Psoas muscle (tissue), 7 donors: ENCODE measurements at regions not wholly inside any gene's neighbourhood (a gene's known extent, or its start where the extent isn't known, plus 50 kb on each side); places are given as distances from the start of the nearest gene placed in this dataset.

Experiments used
- ATAC-seq, 4 donors: fragments of 200-7000 bp; cut with Tn5 transposase; one replicate each; pipeline ENCODE4 v1.9.1; 2020; ENCODE audit warnings: moderate library complexity in 3 of 4, mild to moderate bottlenecking in 2 of 4
- DNase-seq, 2 donors: peaks; one replicate each; pipeline ENCODE4 v3.0.0-alpha.2; 2020
- H3K27ac ChIP-seq: fragments of 200-600 bp; one replicate; pipeline ENCODE4 v1.8.0; 2022
- H3K27me3 ChIP-seq, 3 donors: fragments of 200-600 bp in 1 of 3; one replicate each; pipeline versions ENCODE4 v1.6.1 to v1.8.0; 2013 to 2022; ENCODE audit warnings: low read length in 2 of 3, mild to moderate bottlenecking in 2 of 3, moderate library complexity in 1 of 3; ENCODE audit not compliant: insufficient read depth in 3 of 3
- H3K36me3 ChIP-seq, 2 donors: fragments of 200-600 bp in 1 of 2; one replicate each; pipeline versions ENCODE4 v1.6.1 to v1.8.0; 2013 to 2022; ENCODE audit warnings: low read depth in 1 of 2, mild to moderate bottlenecking in 1 of 2, moderate library complexity in 1 of 2; ENCODE audit not compliant: insufficient read depth in 1 of 2
- H3K4me1 ChIP-seq: fragments of 200-600 bp; one replicate; pipeline ENCODE4 v1.8.0; 2022
- H3K4me3 ChIP-seq: fragments of 200-600 bp; one replicate; pipeline ENCODE4 v1.8.0; 2022; ENCODE audit warnings: mild to moderate bottlenecking
- H3K9me3 ChIP-seq: fragments of 200-600 bp; one replicate; pipeline ENCODE4 v1.8.0; 2022
- CTCF ChIP-seq: fragments of 200-600 bp; IDR thresholded peaks from one replicate; pipeline ENCODE4 v1.8.0; 2022; ENCODE audit warnings: antibody characterized with exemption
- WGBS, 3 donors: extraction: QIAGEN DNeasy Blood & Tissue Kit; methylation state at CpG; one replicate each; pipeline versions ENCODE4 v1.1.6 to v1.1.7; 2013; 5-methylcytosine and 5-hydroxymethylcytosine counted together
- intact Hi-C, 2 donors: fragments of 100-400 bp; cut with DNase I; formaldehyde crosslinking; loops; one replicate each; pipeline versions ENCODE4 v1.11.0 to v1.14.2; 2022
- donor health status: healthy with polysubstance abuse.
- donor health status: DM: no; HTN: no; CAD: no; lungs with moderate emphysema.
- donor health status: Bipolar disorder and iron deficiency.
- donor health status: healthy.
- donor health status: DM: yes; HTN: yes; CAD: no.
- donor health status: DM: no; HTN: no; CAD: no.
- donor health status: DM: yes; HTN: yes; CAD: no.

- Histone ChIP-seq H3K27ac (no peak overlapping the region), H3K4me3 (no peak overlapping the region), H3K36me3 (no peaks in the 10 kb centered on the region), H3K27me3 (no peaks in the 10 kb centered on the region), H3K9me3 (no peaks in the 10 kb centered on the region), H3K4me1 (no peaks in the 10 kb centered on the region)
- no peak for TF ChIP-seq CTCF
- ATAC-seq (no peak), DNase-seq (no peak)
- WGBS, 3 donors, result 79 to 88% (median 87%) methylated on average over 3 of the region's 3 CpGs
- intact Hi-C loops, result no loop called here
Measured at GRCh38 chr13:56903710-56904282, 236.9 kb upstream of the PRR20A start.

GRCh38 chr13:56906909-56907308, 233.8 kb upstream of the PRR20A start:
- Histone ChIP-seq H3K4me1 (no peaks in the 10 kb centered on the region), H3K27ac (no peak overlapping the region), H3K27me3 (no peaks in the 10 kb centered on the region), H3K9me3 (no peaks in the 10 kb centered on the region), H3K4me3 (no peak overlapping the region), H3K36me3 (no peaks in the 10 kb centered on the region)
- intact Hi-C loops, result no loop called here
- no peak for DNase-seq
- ATAC-seq, result no peak
- no peak for TF ChIP-seq CTCF
- 24 to 31% (median 26%) methylated on average over 1 of the region's 1 CpG for WGBS, 3 donors

- ATAC-seq, result no peak
- intact Hi-C loops, result no loop called here
- no peak for DNase-seq
- Histone ChIP-seq H3K27me3 (no peaks in the 10 kb centered on the region), H3K36me3 (no peaks in the 10 kb centered on the region), H3K4me1 (no peaks in the 10 kb centered on the region), H3K9me3 (no peaks in the 10 kb centered on the region), H3K4me3 (no peak overlapping the region), H3K27ac (no peak overlapping the region)
- TF ChIP-seq CTCF, result no peak
- WGBS, 3 donors, result 46 to 57% (median 49%) methylated on average over 2 of the region's 2 CpGs
Measured at GRCh38 chr13:56907766-56908165, 233.0 kb upstream of the PRR20A start.

- H3K4me3 ChIP-seq, result no peak overlapping the region
- DNase-seq (no peak), ATAC-seq (no peak)
- H3K27ac ChIP-seq, result no peak overlapping the region
- H3K4me1 ChIP-seq, result no peaks in the 10 kb centered on the region
- TF ChIP-seq CTCF, result no peak
- WGBS, 3 donors, result 95% methylated on average over 30 of the region's 30 CpGs
- intact Hi-C loops, result no loop called here
- no peaks in the 10 kb centered on the region for H3K27me3 ChIP-seq
- no peaks in the 10 kb centered on the region for H3K9me3 ChIP-seq
- no peaks in the 10 kb centered on the region for H3K36me3 ChIP-seq
Measured at GRCh38 chr13:56909896-56910600, 230.7 kb upstream of the PRR20A start.

GRCh38 chr13:56917966-56918365, 222.8 kb upstream of the PRR20A start:
- ATAC-seq (no peak), DNase-seq (no peak)
- no peak overlapping the region for H3K27ac ChIP-seq
- intact Hi-C loops, result no loop called here
- H3K9me3 ChIP-seq, result no peaks in the 10 kb centered on the region
- H3K27me3 ChIP-seq, result no peaks in the 10 kb centered on the region
- 97 to 99% (median 98%) methylated on average over 3 of the region's 3 CpGs for WGBS, 3 donors
- H3K4me1 ChIP-seq, result no peaks in the 10 kb centered on the region
- H3K4me3 ChIP-seq, result no peak overlapping the region
- no peaks in the 10 kb centered on the region for H3K36me3 ChIP-seq
- no peak for TF ChIP-seq CTCF
